GM19328 (cell line): ENCODE measurements at regions not wholly inside any gene's neighbourhood (a gene's known extent, or its start where the extent isn't known, plus 50 kb on each side); places are given as distances from the start of the nearest gene placed in this dataset.

Experiments used
- ATAC-seq: cut with Tn5 transposase; IDR thresholded peaks from one replicate; pipeline ENCODE4 v1.9.1; 2021; ENCODE audit warnings: mild to moderate bottlenecking, moderate library complexity; ENCODE audit not compliant: unreplicated experiment

GRCh38 chr5:152337484-152337883 is 67.6 kb downstream of the NMUR2 start:
- ATAC-seq: no peak

- no peak for ATAC-seq
Observed at GRCh38 chr5:152335461-152335860, 69.6 kb downstream of the NMUR2 start.

- no peak for ATAC-seq
Observed at GRCh38 chr5:152332716-152333460, 72.2 kb downstream of the NMUR2 start.

GRCh38 chr5:152331718-152332117 is 73.4 kb downstream of the NMUR2 start:
- ATAC-seq: no peak

GRCh38 chr5:152331006-152331405 is 74.1 kb downstream of the NMUR2 start:
- no peak for ATAC-seq

GRCh38 chr5:152329761-152330283 is 75.3 kb downstream of the NMUR2 start:
- no peak for ATAC-seq

- no peak for ATAC-seq
Observed at GRCh38 chr5:152329207-152329606, 75.9 kb downstream of the NMUR2 start.

GRCh38 chr5:152315942-152316341 is 89.1 kb downstream of the NMUR2 start:
- no peak for ATAC-seq

GRCh38 chr5:152314196-152314829 is 90.8 kb downstream of the NMUR2 start:
- no peak for ATAC-seq

- no peak for ATAC-seq
Observed at GRCh38 chr5:152309926-152310450, 95.1 kb downstream of the NMUR2 start.

GRCh38 chr5:152306386-152306785 is 98.7 kb downstream of the NMUR2 start:
- ATAC-seq: no peak

GRCh38 chr5:152305525-152305924 is 99.6 kb downstream of the NMUR2 start:
- no peak for ATAC-seq

- no peak for ATAC-seq
Observed at GRCh38 chr5:152303841-152304240, 101.2 kb downstream of the NMUR2 start.

- ATAC-seq: no peak
Observed at GRCh38 chr5:152297866-152298265, 107.2 kb downstream of the NMUR2 start.

GRCh38 chr5:152293189-152293588 is 111.9 kb downstream of the NMUR2 start:
- ATAC-seq: no peak

- ATAC-seq: no peak
Observed at GRCh38 chr5:152290181-152290580, 114.9 kb downstream of the NMUR2 start.

- ATAC-seq: no peak
Observed at GRCh38 chr5:152288917-152289595, 116.0 kb downstream of the NMUR2 start.

- ATAC-seq: no peak
Observed at GRCh38 chr5:152288499-152288898, 116.6 kb downstream of the NMUR2 start.

GRCh38 chr5:152285764-152286163 is 119.3 kb downstream of the NMUR2 start:
- ATAC-seq: no peak

GRCh38 chr5:152282331-152282730 is 122.7 kb downstream of the NMUR2 start:
- no peak for ATAC-seq

- ATAC-seq: no peak
Observed at GRCh38 chr5:152277936-152278335, 127.1 kb downstream of the NMUR2 start.

- ATAC-seq: no peak
Observed at GRCh38 chr5:152274224-152274623, 130.9 kb downstream of the NMUR2 start.
